Activated T-cell treated with anti-CD3 and anti-CD28 coated beads for 1 hour (primary cell): ENCODE measurements at regions not wholly inside any gene's neighbourhood (a gene's known extent, or its start where the extent isn't known, plus 50 kb on each side); places are given as distances from the start of the nearest gene placed in this dataset.

Source experiments
- DNase-seq: peaks from one replicate; pipeline ENCODE4 v3.0.0-alpha.2; 2020; ENCODE audit warnings: low read depth

DNA sequence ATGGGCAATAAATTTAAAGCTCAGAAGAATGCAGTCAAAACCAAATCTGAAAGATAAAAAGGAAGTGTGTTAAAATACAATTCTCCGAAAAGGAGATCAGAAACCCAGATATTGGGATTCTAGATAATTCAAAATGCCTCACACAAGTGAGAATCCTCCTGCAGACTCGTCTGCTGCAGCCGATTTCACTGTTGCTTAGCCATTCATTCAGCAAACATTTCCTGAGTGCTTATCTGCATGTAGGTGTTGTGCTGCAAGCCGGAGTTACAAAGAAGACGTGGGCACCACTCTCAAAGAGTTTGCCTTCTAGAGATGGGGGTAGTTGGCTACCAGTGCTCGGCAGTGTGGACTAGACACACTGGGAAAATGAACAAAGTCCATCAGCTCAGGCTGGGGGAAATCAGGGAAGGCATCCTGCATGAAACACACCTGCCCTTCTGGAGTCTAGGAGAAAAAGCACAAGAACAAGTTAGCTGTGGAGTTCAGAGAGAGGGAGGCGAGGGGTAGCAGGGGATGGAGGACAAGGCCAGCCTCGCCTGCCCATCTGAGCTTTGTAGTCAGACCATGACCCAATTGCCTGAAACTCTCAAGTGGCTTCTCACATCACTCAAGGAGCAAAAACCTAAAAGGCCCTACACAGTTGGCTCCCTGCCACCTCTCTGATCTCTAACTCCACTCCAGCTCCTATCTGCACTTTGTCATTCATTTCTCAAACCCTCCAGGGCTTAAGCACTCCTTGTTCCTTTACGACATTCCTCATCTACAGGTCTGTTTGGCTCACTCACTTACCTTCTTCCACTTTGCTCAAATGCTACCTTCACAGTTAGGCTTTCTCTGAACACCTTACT is 310.0 kb upstream of the DDHD1 start:
- DNase-seq = no peak

DNA sequence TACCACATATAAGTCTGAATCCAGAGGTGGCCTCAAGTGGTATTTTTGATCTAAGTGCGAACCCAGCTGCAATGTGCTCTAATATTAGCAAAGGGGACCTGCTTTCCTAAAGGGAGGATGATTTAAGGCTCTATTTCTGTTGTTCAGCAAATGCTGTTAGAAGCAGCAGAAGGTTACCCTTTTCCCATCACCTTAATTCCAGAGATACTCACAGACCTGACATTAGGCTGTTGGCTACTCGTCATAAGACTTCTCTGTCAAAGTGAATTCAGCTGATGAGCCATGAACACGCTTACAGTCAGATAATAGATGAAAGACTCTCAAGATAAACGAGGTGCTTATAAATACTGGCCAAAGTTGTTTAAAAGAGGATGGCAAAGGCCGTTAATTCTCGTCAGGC is 308.7 kb upstream of the DDHD1 start:
- DNase-seq = no peak

- DNase-seq = no peak
Observed at GRCh38 chr14:53460544-53460943, 307.4 kb upstream of the DDHD1 start.

DNA sequence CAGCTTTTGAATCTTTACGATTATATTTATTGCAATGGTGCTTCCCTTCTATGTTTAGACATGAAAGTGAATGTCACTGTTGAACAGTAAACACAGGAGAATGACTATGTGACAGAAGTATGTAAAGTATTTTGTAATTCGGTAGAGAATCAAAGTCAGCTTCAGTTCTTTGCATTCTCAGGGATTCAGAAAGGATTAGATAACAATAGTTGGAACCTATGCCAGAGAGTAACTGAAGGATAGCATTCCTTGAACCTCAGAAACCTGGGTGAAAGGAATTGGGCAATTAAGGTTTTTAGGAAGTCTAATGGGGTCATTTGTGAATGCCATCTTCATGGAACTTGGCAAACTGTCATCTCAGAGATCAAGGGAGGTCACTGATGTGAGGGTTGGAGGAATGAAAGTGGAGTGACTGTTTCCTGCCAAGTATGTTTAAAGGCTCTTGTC is 305.3 kb upstream of the DDHD1 start:
- no peak for DNase-seq

GRCh38 chr14:53456931-53457330 is 303.8 kb upstream of the DDHD1 start:
- DNase-seq = no peak

GRCh38 chr14:53452005-53452673 is 299.0 kb upstream of the DDHD1 start:
- DNase-seq = no peak

DNA sequence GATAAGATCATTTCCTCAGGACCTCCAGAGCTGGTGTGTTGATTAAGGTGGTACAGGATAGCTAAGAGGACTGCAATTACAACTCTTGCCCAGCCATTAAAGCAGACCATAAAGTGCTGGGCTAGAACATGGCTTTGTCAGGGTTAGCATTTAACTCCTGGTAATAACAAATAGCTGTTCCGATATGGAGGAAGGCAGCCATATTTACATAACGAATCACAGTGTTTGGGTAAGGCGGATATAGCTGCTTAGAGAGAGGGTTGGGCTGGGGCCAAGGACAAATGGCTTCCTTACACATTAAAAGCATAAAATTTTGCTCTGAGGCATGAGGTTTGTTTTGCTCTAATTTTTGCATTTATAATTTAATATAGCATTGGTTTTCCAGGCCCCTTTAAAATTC is 297.7 kb upstream of the DDHD1 start:
- DNase-seq = no peak

DNA sequence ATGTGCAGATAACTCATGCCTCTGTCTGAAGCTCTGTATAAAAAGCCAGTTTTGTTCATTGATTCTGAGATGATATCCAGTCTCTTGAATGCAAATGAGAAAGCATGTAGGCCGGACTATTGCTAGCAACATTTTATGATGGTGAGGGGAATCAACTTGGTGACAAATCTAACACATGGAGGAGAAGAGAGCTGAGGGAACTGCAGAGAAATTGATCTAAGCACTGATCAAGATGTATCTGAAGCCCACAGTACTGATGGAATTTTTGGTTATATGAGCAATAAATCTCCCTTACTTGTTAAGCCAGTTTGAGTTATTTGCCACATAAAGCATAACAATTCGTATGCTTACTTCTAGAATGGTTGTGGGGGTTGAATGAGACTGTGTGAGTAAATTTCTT is 295.6 kb upstream of the DDHD1 start:
- no peak for DNase-seq

GRCh38 chr14:53444677-53445312 is 291.7 kb upstream of the DDHD1 start:
- DNase-seq = no peak

DNA sequence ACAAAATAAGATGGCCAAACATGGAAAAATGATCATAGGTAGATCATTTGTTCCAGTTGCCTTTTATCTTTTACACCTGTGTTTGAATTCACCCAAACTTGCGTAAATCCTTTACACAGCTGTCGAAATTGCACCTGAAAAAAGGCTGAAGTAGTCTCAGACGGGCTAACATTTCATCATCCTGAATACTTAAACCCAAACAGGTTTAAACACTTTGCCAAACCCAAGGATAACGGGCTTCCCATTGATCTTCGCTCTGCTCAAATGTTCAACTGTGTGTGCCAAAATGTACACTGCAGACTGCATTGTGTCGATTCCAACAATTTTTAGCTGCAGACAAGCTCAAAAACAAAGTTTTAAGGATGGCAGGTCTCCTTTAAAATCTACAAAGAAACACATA is 288.7 kb upstream of the DDHD1 start:
- no peak for DNase-seq

GRCh38 chr14:53437858-53438257 is 284.7 kb upstream of the DDHD1 start:
- no peak for DNase-seq

GRCh38 chr14:53432378-53432802 is 279.3 kb upstream of the DDHD1 start:
- no peak for DNase-seq

DNA sequence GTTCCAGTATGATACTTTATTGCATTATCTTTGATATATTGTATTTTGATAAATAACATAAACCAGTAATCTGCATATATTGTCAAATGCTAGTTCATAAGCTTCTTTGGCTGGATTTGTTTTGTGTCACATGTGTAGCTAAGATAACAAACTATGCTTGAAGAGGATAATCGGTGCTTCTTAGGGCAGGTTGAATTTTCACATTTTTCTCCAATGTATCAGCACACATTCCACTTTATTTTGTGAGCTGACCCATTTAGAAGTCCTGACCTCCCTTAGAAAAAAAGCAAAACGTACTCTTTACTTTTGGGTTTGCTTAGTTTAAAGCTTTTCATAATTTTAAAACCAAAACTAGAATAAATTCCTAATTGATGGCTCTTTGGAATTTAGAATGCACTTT is 277.7 kb upstream of the DDHD1 start:
- no peak for DNase-seq

DNA sequence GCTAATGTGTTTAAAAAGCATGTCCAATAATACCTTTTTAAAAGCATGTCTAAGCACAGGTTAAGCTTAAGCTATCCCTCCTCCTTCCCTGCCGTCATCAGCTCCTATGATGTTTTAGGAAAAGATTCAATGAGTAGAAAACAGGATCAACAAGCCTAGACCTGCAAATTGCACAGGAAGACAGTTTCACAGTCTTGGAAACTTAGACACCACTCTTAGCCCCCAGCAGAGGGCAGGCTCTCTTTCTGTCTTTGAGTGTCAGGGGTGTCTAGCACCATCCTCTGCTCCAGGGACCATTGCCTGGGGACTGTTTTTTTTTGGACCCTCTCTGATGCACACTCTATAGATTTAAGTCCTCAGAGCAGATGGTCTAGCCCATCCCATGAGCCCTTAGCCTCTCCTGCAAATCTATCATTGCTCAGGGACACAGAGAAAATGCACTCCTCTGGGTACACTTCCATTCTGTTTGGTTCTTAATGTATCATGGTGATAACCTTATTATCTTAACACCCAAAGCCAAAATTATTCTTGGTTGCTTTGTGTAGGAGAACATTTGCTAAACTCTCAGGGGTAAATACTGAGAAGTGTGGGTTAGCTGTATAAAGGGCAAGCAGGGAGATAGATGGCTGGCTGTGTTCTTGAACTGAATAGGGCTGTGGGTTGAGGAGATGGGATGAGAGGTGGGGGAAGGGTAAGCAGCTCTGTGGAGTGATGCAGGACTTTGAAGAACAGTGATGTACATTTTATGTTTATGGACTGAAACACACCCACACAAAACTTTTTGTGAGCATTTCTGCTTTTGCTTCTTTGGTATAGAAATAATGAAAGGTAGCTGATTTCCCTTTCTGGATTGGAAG is 259.9 kb upstream of the DDHD1 start:
- DNase-seq = no peak

DNA sequence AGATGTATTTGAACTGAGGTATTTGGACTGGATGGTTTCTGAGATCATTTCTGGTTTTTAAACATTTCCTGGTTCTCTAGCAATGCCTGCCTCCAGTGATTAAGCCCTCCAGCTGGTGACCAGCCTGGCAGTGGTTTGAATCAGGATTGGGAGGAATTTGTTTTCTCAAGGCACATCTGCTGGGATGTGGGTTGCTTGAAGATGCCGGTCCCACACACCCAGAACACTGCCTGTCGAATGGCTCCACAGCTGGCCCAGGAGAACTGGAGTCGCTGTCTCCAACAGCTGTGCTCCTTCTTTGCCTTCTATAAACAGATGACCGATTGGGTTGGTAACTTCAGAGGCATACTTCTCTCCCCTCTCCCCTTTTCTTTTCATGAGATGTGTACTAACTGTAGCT is 258.0 kb upstream of the DDHD1 start:
- DNase-seq = no peak

DNA sequence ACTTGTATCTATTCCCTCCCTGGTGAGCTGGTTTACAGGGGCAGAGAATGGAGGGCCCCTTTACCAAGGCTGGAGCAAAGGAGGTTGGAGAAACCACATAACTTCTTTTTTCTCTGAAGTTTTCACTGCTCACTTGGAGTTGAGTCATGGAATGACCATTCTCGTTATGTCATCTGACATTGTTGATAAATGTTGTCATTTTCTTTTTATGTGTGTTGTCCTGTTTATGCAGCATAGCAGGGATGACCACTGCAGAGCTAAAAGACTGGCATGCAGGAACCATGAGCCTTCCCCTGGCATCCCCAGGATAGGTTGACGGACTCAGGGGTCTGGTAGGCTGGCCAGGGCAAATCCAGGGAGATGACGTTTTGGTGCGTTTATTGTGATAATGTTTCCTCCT is 256.8 kb upstream of the DDHD1 start:
- no peak for DNase-seq

DNA sequence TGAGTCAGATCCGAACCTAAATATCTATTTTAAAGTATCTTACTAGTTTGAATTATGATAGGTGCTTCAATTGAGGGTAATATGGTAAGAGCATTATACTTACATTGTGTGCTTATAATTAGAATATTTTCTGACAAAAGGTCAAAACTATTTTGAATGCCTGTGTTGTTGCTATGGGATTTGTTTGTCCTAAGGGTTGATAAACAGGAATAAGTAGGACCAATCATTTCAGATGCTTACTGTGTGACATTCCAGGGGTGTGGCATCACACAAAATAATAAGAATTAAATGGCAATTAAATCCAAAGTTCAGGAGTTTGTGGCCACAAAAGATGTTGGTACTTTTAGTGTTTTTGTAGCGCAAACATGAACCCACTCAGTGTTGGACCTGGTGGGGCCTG is 256.2 kb upstream of the DDHD1 start:
- no peak for DNase-seq

DNA sequence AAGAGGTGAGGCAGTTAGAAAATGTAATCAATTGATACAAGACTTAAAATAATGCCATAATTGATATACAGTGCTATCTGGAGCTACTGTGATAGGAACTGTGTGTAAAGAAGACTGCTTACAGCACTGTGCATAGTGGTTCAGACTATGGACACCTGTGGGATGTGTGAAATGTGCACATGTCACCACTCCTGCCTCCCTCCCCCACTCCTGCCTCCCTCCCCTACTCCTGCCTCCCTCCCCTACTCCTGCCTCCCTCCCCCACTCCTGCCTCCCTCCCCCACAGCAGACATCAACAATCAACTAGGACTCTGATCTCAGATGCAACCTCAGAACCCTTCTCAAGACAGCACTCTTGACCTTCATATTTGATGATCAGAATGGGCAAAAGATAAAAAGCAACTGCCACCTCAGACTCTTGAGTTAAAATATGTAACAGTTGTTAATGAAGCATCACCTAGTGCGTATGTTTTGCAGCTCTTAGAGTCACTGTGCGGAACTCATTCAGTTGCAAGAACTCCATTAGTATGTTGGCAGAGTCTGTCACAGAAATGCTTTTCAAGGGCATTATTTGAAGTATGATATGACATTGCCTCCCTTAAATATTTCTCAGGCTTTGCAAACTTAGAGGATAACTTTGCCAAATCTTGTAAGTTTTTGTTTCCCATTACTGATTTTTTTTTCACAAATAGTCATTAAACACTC is 255.2 kb upstream of the DDHD1 start:
- no peak for DNase-seq

DNA sequence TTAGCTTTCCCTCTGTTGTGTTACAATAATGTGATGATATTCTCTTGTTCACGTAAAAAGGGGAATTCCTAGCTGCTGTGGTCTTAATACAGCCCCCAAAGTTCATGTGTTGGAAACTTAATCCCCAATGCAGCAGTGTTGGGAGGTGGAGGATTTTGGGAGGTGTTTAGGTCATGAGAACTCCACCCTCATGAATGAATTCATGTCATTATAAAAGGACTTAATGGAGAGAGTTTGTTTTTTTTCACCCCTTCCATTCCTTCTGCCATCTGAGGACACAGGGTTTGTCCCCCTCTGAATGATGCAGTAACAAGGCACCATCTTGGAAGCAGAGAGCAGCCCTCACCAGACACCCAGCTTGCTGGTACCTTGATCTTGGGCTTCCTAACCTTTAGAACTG is 253.4 kb upstream of the DDHD1 start:
- DNase-seq = no peak

DNA sequence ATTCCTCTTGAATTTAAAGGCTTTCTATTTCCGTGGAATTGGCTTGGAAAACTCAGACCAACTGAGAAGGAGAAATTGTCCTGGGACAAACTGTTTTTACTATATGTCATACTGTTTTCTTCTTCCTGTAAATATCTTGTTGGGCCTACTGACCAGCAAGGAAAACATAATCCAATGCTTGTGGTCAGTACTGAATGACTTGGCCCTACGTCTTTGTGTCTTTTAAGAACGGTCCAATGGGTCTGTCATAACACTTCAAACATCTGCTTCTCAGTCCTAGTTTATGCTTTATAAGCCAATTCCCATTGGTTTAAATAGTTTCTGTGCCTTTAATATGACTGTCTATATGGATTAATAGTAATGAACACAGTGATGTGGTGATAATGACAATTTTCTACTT is 248.5 kb upstream of the DDHD1 start:
- no peak for DNase-seq

DNA sequence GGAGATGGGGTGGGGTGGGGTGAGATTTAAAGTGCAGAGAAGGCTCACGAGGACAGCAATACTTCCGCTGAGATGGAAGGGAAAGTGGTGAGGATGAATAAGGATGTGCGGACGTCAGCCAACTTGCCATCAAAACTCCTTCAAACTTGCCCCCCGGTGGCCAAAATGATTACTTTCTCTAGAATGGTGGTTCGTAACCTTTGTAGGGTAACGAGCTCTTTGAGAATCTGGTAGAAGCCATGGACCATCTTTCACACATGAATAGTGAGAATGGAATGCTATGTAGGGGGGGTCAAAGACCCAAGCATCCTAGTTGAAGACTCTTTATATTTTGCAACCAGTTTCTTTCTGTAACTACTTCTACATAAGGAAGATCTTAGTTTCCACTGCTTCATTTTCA is 245.9 kb upstream of the DDHD1 start:
- no peak for DNase-seq

GRCh38 chr14:53398616-53399015 is 245.5 kb upstream of the DDHD1 start:
- no peak for DNase-seq
